Neural cell (in vitro differentiated cells): ENCODE measurements at regions not wholly inside any gene's neighbourhood (a gene's known extent, or its start where the extent isn't known, plus 50 kb on each side); places are given as distances from the start of the nearest gene placed in this dataset.

ENCODE experiments used
- CTCF ChIP-seq: fragments of 450-650 bp; IDR thresholded peaks from 2 replicates; pipeline ENCODE4 v1.5.1; 2014; ENCODE audit warnings: antibody characterized with exemption, mild to moderate bottlenecking, moderate library complexity; ENCODE audit not compliant: poor library complexity, severe bottlenecking
- EP300 ChIP-seq: fragments of 450-650 bp; conservative IDR thresholded peaks from 2 replicates; pipeline ENCODE4 v1.6.1; 2014; ENCODE audit warnings: antibody characterized with exemption, mild to moderate bottlenecking, moderate library complexity; ENCODE audit not compliant: poor library complexity, severe bottlenecking
- EZH2 ChIP-seq: fragments of 200-600, 300-800 bp; shearing (Covaris generic), sonication (generic); IDR thresholded peaks from 2 replicates; pipeline ENCODE4 v1.6.1; 2014; ENCODE audit warnings: antibody characterized with exemption, low read length, borderline replicate concordance, mild to moderate bottlenecking; ENCODE audit not compliant: insufficient read depth, poor library complexity, severe bottlenecking
- MXI1 ChIP-seq: fragments of 450-650 bp; conservative IDR thresholded peaks from 2 replicates; pipeline ENCODE4 v1.6.1; 2014; ENCODE audit warnings: antibody characterized with exemption, mild to moderate bottlenecking; ENCODE audit not compliant: poor library complexity, severe bottlenecking
- POLR2AphosphoS5 ChIP-seq: IDR thresholded peaks from 2 replicates; pipeline ENCODE4 v1.6.1; 2012
- RAD21 ChIP-seq: fragments of 450-650 bp; conservative IDR thresholded peaks from 2 replicates; pipeline ENCODE4 v1.6.1; 2014; ENCODE audit warnings: antibody characterized with exemption, mild to moderate bottlenecking, moderate library complexity
- REST ChIP-seq: IDR thresholded peaks from 2 replicates; pipeline ENCODE4 v1.6.1; 2012; ENCODE audit warnings: borderline replicate concordance
- TAF1 ChIP-seq: IDR thresholded peaks from 2 replicates; pipeline ENCODE4 v1.6.1; 2012; ENCODE audit warnings: low read depth

GRCh38 chr7:109437957-109438356, 868.3 kb downstream of the DNAJB9 start:
- no peak for TF ChIP-seq CTCF
- TF ChIP-seq POLR2AphosphoS5, result no peak
- TF ChIP-seq EZH2, result no peak
- no peak for TF ChIP-seq MXI1
- TF ChIP-seq RAD21, result no peak
- no peak for TF ChIP-seq TAF1
- TF ChIP-seq REST, result no peak
- no peak for TF ChIP-seq EP300
